B cell (primary cell): ENCODE measurements at regions not wholly inside any gene's neighbourhood (a gene's known extent, or its start where the extent isn't known, plus 50 kb on each side); places are given as distances from the start of the nearest gene placed in this dataset.

Experiments used
- ATAC-seq: fragments of 200-7000 bp; cut with Tn5 transposase; one replicate; pipeline ENCODE4 v1.10.0; 2021; ENCODE audit warnings: low read depth, mild to moderate bottlenecking, moderate number of reproducible peaks, moderate library complexity
- CTCF ChIA-PET: fragments of 350-600 bp; sonication (Branson Sonifier 250); formaldehyde crosslinking; loops from one replicate; lab custom pipeline; 2021; ENCODE audit warnings: antibody characterized with exemption, inconsistent platforms; lab: Charles Lee
- POLR2A ChIA-PET: fragments of 350-600 bp; sonication (Branson Sonifier 250); formaldehyde crosslinking; loops from one replicate; lab custom pipeline; 2021; ENCODE audit warnings: antibody characterized with exemption; lab: Charles Lee
- DNase-seq: peaks from one replicate; pipeline ENCODE4 v3.0.0; 2013
- H2AFZ ChIP-seq: 2 replicates; pipeline ENCODE4 v1.6.1; 2012; ENCODE audit warnings: mild to moderate bottlenecking, low read depth, low read length; ENCODE audit not compliant: insufficient read depth, poor library complexity, severe bottlenecking
- H3K27ac ChIP-seq, 2 donors: 1 replicate in 1 of 2; 2 replicates in 1 of 2; pipeline ENCODE4 v1.5.1; 2012 to 2013; ENCODE audit warnings: low read length in 2 of 2, mild to moderate bottlenecking in 2 of 2, moderate library complexity in 1 of 2
- H3K27me3 ChIP-seq, 4 experiments: fragments of 200-600 bp in 1 of 4; sonication (generic) in 1 of 4; replicated peaks in 1 of 4; 1 replicate in 2 of 4; 2 replicates in 2 of 4; pipeline versions ENCODE4 v1.6.1 to v1.7.0; 2013 to 2016; ENCODE audit warnings: low read length in 3 of 4, mild to moderate bottlenecking in 2 of 4, mixed read lengths in 1 of 4, moderate library complexity in 1 of 4; ENCODE audit not compliant: insufficient read depth in 4 of 4, control insufficient read depth in 3 of 4; ENCODE audit errors: control extremely low read depth in 1 of 4
- H3K36me3 ChIP-seq, 2 experiments: replicated peaks in 1 of 2; 1 replicate in 1 of 2; 2 replicates in 1 of 2; pipeline versions ENCODE4 v1.6.1 to v1.7.1; 2013; ENCODE audit warnings: low read length in 1 of 2; ENCODE audit not compliant: insufficient read depth in 2 of 2, control insufficient read depth in 1 of 2; ENCODE audit errors: control extremely low read depth in 1 of 2, extremely low read depth in 1 of 2
- H3K4me1 ChIP-seq, 2 donors: fragments of 200-600 bp in 1 of 2; sonication (generic) in 1 of 2; 1 replicate in 1 of 2; 2 replicates in 1 of 2; pipeline versions ENCODE4 v1.5.1 to v1.6.1; 2013 to 2017; ENCODE audit warnings: low read length in 2 of 2; ENCODE audit not compliant: control insufficient read depth in 2 of 2, insufficient read depth in 2 of 2
- H3K4me2 ChIP-seq: replicated peaks from 2 replicates; pipeline ENCODE3; 2012; ENCODE audit warnings: mild to moderate bottlenecking, low read depth, low read length; ENCODE audit not compliant: poor library complexity, severe bottlenecking
- H3K4me3 ChIP-seq, 5 experiments: fragments of 200-600 bp in 1 of 5; sonication (generic) in 1 of 5; 1 replicate in 3 of 5; 2 replicates in 2 of 5; pipeline versions ENCODE4 v1.5.1 to v1.7.0; 2011 to 2016; ENCODE audit warnings: low read length in 4 of 5, mild to moderate bottlenecking in 4 of 5, low read depth in 2 of 5, control low read depth in 1 of 5, moderate library complexity in 1 of 5; ENCODE audit not compliant: insufficient read depth in 1 of 5; ENCODE audit errors: control extremely low read depth in 1 of 5, extremely low read depth in 1 of 5
- H3K79me2 ChIP-seq: fragments of 200-600 bp; sonication (generic); one replicate; pipeline ENCODE4 v1.6.0; 2016; ENCODE audit warnings: low read length; ENCODE audit not compliant: control insufficient read depth, insufficient read depth
- H3K9ac ChIP-seq: fragments of 200-600 bp; sonication (generic); 2 replicates; pipeline ENCODE4 v1.6.1; 2017; ENCODE audit warnings: mild to moderate bottlenecking, low read length, moderate library complexity
- H3K9me3 ChIP-seq, 3 donors: one replicate each; pipeline versions ENCODE4 v1.6.1 to v1.7.1; 2013; ENCODE audit warnings: low read length in 2 of 3; ENCODE audit not compliant: control insufficient read depth in 2 of 3, insufficient read depth in 1 of 3; ENCODE audit errors: control extremely low read depth in 1 of 3
- H4K20me1 ChIP-seq: 2 replicates; pipeline ENCODE4 v1.6.0; 2012; ENCODE audit warnings: mild to moderate bottlenecking, low read length; ENCODE audit not compliant: insufficient read depth, control insufficient read depth, poor library complexity, severe bottlenecking
- H3K27ac Mint-ChIP-seq: one replicate; pipeline ENCODE4 v1.8.0; 2021; ENCODE audit warnings: mixed read lengths
- H3K27me3 Mint-ChIP-seq: one replicate; pipeline ENCODE4 v1.8.0; 2021; ENCODE audit warnings: mixed read lengths
- H3K4me1 Mint-ChIP-seq: one replicate; pipeline ENCODE4 v1.8.0; 2021; ENCODE audit warnings: mixed read lengths
- H3K4me3 Mint-ChIP-seq: one replicate; pipeline ENCODE4 v1.8.0; 2021; ENCODE audit warnings: mixed read lengths
- H3K9me3 Mint-ChIP-seq: one replicate; pipeline ENCODE4 v1.8.0; 2022; ENCODE audit warnings: mixed read lengths; ENCODE audit not compliant: insufficient read depth
- CTCF ChIP-seq: fragments of 200-600 bp; IDR thresholded peaks from one replicate; pipeline ENCODE4 v1.8.0; 2022; ENCODE audit warnings: antibody characterized with exemption, mild to moderate bottlenecking
- EZH2 ChIP-seq: IDR thresholded peaks from 2 replicates; pipeline ENCODE4 v1.6.1; 2012; ENCODE audit warnings: borderline replicate concordance, low read depth, mild to moderate bottlenecking, moderate library complexity, low read length; ENCODE audit not compliant: insufficient read depth, poor library complexity, severe bottlenecking
- WGBS: methylation state at CpG from one replicate; pipeline ENCODE4 v1.1.5; 2013; ENCODE audit warnings: missing lambda C conversion rate; ENCODE audit not compliant: insufficient coverage; 5-methylcytosine and 5-hydroxymethylcytosine counted together
- intact Hi-C: fragments of 100-400 bp; cut with micrococcal nuclease; formaldehyde crosslinking; loops from one replicate; pipeline ENCODE4 v1.10.0; 2022

DNA sequence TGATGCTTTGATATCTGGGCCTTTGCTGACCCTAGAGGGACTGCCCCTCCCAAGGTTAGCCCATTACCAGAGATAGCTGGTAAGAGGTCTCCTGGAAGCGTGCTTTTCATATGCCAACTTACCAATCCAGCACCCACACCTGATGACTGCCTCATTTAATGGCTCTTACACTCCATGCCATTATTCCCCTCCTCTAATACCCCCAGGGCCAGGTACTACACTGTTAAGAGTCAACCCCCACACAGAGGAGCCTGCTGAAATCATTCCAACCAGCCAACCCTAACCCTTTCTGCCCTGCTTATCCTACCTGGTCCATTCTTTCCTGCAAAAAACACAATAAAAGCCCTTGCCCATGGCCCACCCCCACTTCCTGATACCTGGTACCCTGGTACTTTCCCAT lies 736.8 kb upstream of the SLC35B3 start:
- DNase-seq = no peak
- ChIA-PET POLR2A (no interaction called here), CTCF (no interaction called here)
- Mint-ChIP-seq H3K4me3 (no peak overlapping the region), H3K27me3 (no peaks in the 10 kb centered on the region), H3K4me1 (no peaks in the 10 kb centered on the region), H3K9me3 (peaks cover 6% of the 10 kb centered on the region), H3K27ac (no peak overlapping the region)
- 100% methylated on average over 1 of the region's 1 CpG for WGBS
- no peaks in the 10 kb centered on the region for H3K4me1 ChIP-seq
- no peak overlapping the region for H3K4me2 ChIP-seq
- no peaks in the 10 kb centered on the region for H3K36me3 ChIP-seq
- no peak overlapping the region for H3K27ac ChIP-seq
- no peaks in the 10 kb centered on the region for H4K20me1 ChIP-seq
- H2AFZ ChIP-seq = no peak overlapping the region
- TF ChIP-seq CTCF = no peak
- TF ChIP-seq EZH2 = no peak
- intact Hi-C loops = no loop called here
- no peaks in the 10 kb centered on the region for H3K27me3 ChIP-seq
- H3K9me3 ChIP-seq = peaks cover 0 to 14% (median 3%) of the 10 kb centered on the region in 3 donors
- H3K79me2 ChIP-seq = no peaks in the 10 kb centered on the region
- no peak for ATAC-seq
- H3K9ac ChIP-seq = no peak overlapping the region
- H3K4me3 ChIP-seq = no peak overlapping the region

GRCh38 chr6:9168669-9169068 lies 733.3 kb upstream of the SLC35B3 start:
- Mint-ChIP-seq H3K27ac (no peak overlapping the region), H3K27me3 (no peaks in the 10 kb centered on the region), H3K4me3 (no peak overlapping the region), H3K4me1 (no peaks in the 10 kb centered on the region), H3K9me3 (peaks cover under 1% of the 10 kb centered on the region)
- Histone ChIP-seq H3K4me2 (no peak overlapping the region), H3K9me3 (peaks cover 0 to 11% (median 3%) of the 10 kb centered on the region in 3 donors), H2AFZ (no peak overlapping the region), H3K27me3 (no peaks in the 10 kb centered on the region), H3K36me3 (no peaks in the 10 kb centered on the region), H4K20me1 (no peaks in the 10 kb centered on the region), H3K27ac (no peak overlapping the region), H3K79me2 (no peaks in the 10 kb centered on the region), H3K4me3 (no peak overlapping the region), H3K4me1 (no peaks in the 10 kb centered on the region), H3K9ac (no peak overlapping the region)
- no CpG with 5 or more reads among the region's 1 CpG for WGBS
- TF ChIP-seq CTCF = no peak
- ATAC-seq (no peak), DNase-seq (no peak)
- intact Hi-C loops = no loop called here
- CTCF ChIA-PET = no interaction called here
- POLR2A ChIA-PET = no interaction called here
